Sciatic nerve (tissue), 2 donors: ENCODE measurements at regions not wholly inside any gene's neighbourhood (a gene's known extent, or its start where the extent isn't known, plus 50 kb on each side); places are given as distances from the start of the nearest gene placed in this dataset.

Source experiments
- ATAC-seq: fragments of 200-7000 bp; cut with Tn5 transposase; one replicate; pipeline ENCODE4 v1.9.1; 2020; ENCODE audit warnings: mild to moderate bottlenecking, moderate library complexity
- DNase-seq: peaks from one replicate; pipeline ENCODE4 v3.0.0-alpha.2; 2020; ENCODE audit warnings: low spot score
- intact Hi-C: fragments of 100-400 bp; cut with DNase I; formaldehyde crosslinking; loops from one replicate; pipeline ENCODE4 v1.14.2; 2022
- donor health status: DM: no; HTN: no; CAD: no.
- donor health status: DM: no; HTN: no; CAD: no.

- no peak for DNase-seq
- no peak for ATAC-seq
- intact Hi-C loops = no loop called here
Observed at GRCh38 chr10:4219901-4220300, 434.9 kb upstream of the KLF6 start.

GRCh38 chr10:4217653-4218052 is 432.6 kb upstream of the KLF6 start:
- ATAC-seq (no peak), DNase-seq (no peak)
- intact Hi-C loops = no loop called here

- intact Hi-C loops = no loop called here
- no peak for DNase-seq
- ATAC-seq = no peak
Observed at GRCh38 chr10:4217187-4217586, 432.2 kb upstream of the KLF6 start.

- no peak for ATAC-seq
- no peak for DNase-seq
- intact Hi-C loops = no loop called here
Observed at GRCh38 chr10:4216726-4217125, 431.7 kb upstream of the KLF6 start.

GRCh38 chr10:4215963-4216575 is 431.1 kb upstream of the KLF6 start:
- DNase-seq (no peak), ATAC-seq (no peak)
- intact Hi-C loops = no loop called here

- no peak for DNase-seq
- ATAC-seq = no peak
- intact Hi-C loops = no loop called here
Observed at GRCh38 chr10:4215485-4215884, 430.5 kb upstream of the KLF6 start.

- intact Hi-C loops = no loop called here
Observed at GRCh38 chr10:4214908-4215307, 429.9 kb upstream of the KLF6 start.

GRCh38 chr10:4213441-4213840 is 428.4 kb upstream of the KLF6 start:
- DNase-seq (no peak), ATAC-seq (no peak)
- intact Hi-C loops = no loop called here

More at GRCh38 chr10:4214908-4215307, 429.9 kb upstream of the KLF6 start:
- ATAC-seq = no peak
- no peak for DNase-seq

GRCh38 chr10:4212111-4212630 is 427.2 kb upstream of the KLF6 start:
- intact Hi-C loops = no loop called here
- no peak for DNase-seq
- ATAC-seq = no peak

GRCh38 chr10:4208499-4208898 is 423.5 kb upstream of the KLF6 start:
- intact Hi-C loops = no loop called here
- peak; percentile 55 for ATAC-seq
- no peak for DNase-seq

- DNase-seq (no peak), ATAC-seq (no peak)
- intact Hi-C loops = no loop called here
Observed at GRCh38 chr10:4205113-4205512, 420.1 kb upstream of the KLF6 start.

- intact Hi-C loops = no loop called here
- DNase-seq = no peak
- ATAC-seq = no peak
Observed at GRCh38 chr10:4202938-4203337, 417.9 kb upstream of the KLF6 start.

GRCh38 chr10:4201866-4202825 is 417.1 kb upstream of the KLF6 start:
- no peak for ATAC-seq

GRCh38 chr10:4199196-4199595 is 414.2 kb upstream of the KLF6 start:
- intact Hi-C loops = no loop called here
- DNase-seq (no peak), ATAC-seq (no peak)

More at GRCh38 chr10:4201866-4202825, 417.1 kb upstream of the KLF6 start:
- intact Hi-C loops = no loop called here
- DNase-seq = no peak

GRCh38 chr10:4198216-4198615 is 413.2 kb upstream of the KLF6 start:
- intact Hi-C loops = no loop called here
- ATAC-seq (no peak), DNase-seq (no peak)

GRCh38 chr10:4197676-4198075 is 412.7 kb upstream of the KLF6 start:
- DNase-seq (no peak), ATAC-seq (no peak)
- intact Hi-C loops = no loop called here

GRCh38 chr10:4196771-4197390 is 411.9 kb upstream of the KLF6 start:
- DNase-seq (no peak), ATAC-seq (peak; percentile 89)
- intact Hi-C loops = no loop called here

GRCh38 chr10:4196183-4196582 is 411.2 kb upstream of the KLF6 start:
- DNase-seq (no peak), ATAC-seq (no peak)
- intact Hi-C loops = no loop called here

- intact Hi-C loops = no loop called here
- no peak for DNase-seq
- ATAC-seq = no peak
Observed at GRCh38 chr10:4195213-4195612, 410.2 kb upstream of the KLF6 start.

GRCh38 chr10:4194231-4194630 is 409.2 kb upstream of the KLF6 start:
- intact Hi-C loops = no loop called here
- DNase-seq (no peak), ATAC-seq (no peak)
